ENCODE measurements at regions not wholly inside any gene's neighbourhood (a gene's known extent, or its start where the extent isn't known, plus 50 kb on each side); places are given as distances from the start of the nearest gene placed in this dataset.

DNA sequence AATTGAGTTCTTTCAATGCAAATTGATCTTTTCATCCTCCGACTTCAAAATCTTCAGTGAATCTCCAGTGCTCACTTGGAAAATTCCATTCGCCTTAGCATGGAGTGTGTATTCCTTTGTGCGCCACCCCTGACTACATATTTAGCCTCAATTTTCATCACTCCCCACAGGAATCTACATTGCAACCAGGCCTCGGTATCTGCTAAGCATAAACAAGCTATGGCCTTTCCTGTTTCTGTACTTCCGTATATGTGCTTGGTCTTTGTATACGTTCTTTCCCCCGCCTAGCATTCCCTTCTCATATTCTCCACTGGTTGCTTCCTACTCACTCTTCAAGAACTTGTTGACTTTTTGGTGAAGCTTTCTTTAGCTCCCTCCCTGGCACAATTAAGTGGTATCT is 470.8 kb downstream of the LMO4 start:
- DNase-seq (ENCODE audit: low read depth in 1 of 2, low spot score in 1 of 2), result no peak
- H3K27me3 ChIP-seq (ENCODE audit: insufficient read depth, poor library complexity, severe bottlenecking), result no peaks in the 10 kb centered on the region

GRCh38 chr1:87800006-87800405 is 471.3 kb downstream of the LMO4 start:
- no peaks in the 10 kb centered on the region for H3K27me3 ChIP-seq (ENCODE audit: insufficient read depth, poor library complexity, severe bottlenecking)
- no peak for DNase-seq (ENCODE audit: low read depth in 1 of 2, low spot score in 1 of 2)
- H3K27ac ChIP-seq (replicated peaks), result no peak overlapping the region
- TF ChIP-seq SPI1 (IDR thresholded peaks at IDR 0.05; ENCODE audit: borderline replicate concordance, low read depth), result no peak
- no peak for TF ChIP-seq GABPA (IDR thresholded peaks at IDR 0.05; ENCODE audit: low read depth)
- no peak for TF ChIP-seq POLR2AphosphoS5 (IDR thresholded peaks at IDR 0.05; ENCODE audit: low read depth)
- no peak for TF ChIP-seq CTCF (IDR thresholded peaks at IDR 0.05; ENCODE audit: insufficient read depth, low read length)
- TF ChIP-seq REST (IDR thresholded peaks at IDR 0.05; ENCODE audit: insufficient replicate concordance, low read depth), result no peak
- H3K4me3 ChIP-seq (replicated peaks; ENCODE audit: insufficient read depth, low read length), result no peak overlapping the region

More for the DNA sequence above, 470.8 kb downstream of the LMO4 start:
- TF ChIP-seq GABPA (IDR thresholded peaks at IDR 0.05; ENCODE audit: low read depth) (no peak), CTCF (IDR thresholded peaks at IDR 0.05; ENCODE audit: insufficient read depth, low read length) (no peak), SPI1 (IDR thresholded peaks at IDR 0.05; ENCODE audit: borderline replicate concordance, low read depth) (no peak), POLR2AphosphoS5 (IDR thresholded peaks at IDR 0.05; ENCODE audit: low read depth) (no peak), REST (IDR thresholded peaks at IDR 0.05; ENCODE audit: insufficient replicate concordance, low read depth) (no peak)
- no peak overlapping the region for H3K4me3 ChIP-seq (replicated peaks; ENCODE audit: insufficient read depth, low read length)
- H3K27ac ChIP-seq (replicated peaks), result no peak overlapping the region

- TF ChIP-seq CTCF (IDR thresholded peaks at IDR 0.05; ENCODE audit: insufficient read depth, low read length) (no peak), GABPA (IDR thresholded peaks at IDR 0.05; ENCODE audit: low read depth) (no peak), REST (IDR thresholded peaks at IDR 0.05; ENCODE audit: insufficient replicate concordance, low read depth) (no peak), SPI1 (IDR thresholded peaks at IDR 0.05; ENCODE audit: borderline replicate concordance, low read depth) (no peak), POLR2AphosphoS5 (IDR thresholded peaks at IDR 0.05; ENCODE audit: low read depth) (no peak)
- Histone ChIP-seq H3K4me3 (replicated peaks; ENCODE audit: insufficient read depth, low read length) (no peak overlapping the region), H3K27me3 (ENCODE audit: insufficient read depth, poor library complexity, severe bottlenecking) (no peaks in the 10 kb centered on the region), H3K27ac (replicated peaks) (no peak overlapping the region)
- DNase-seq (ENCODE audit: low read depth in 1 of 2, low spot score in 1 of 2), result no peak
Measured at GRCh38 chr1:87803375-87803774, 474.7 kb downstream of the LMO4 start.

Data from HL-60 (cell line).